ENCODE measurements at regions not wholly inside any gene's neighbourhood (a gene's known extent, or its start where the extent isn't known, plus 50 kb on each side); places are given as distances from the start of the nearest gene placed in this dataset.

DNA sequence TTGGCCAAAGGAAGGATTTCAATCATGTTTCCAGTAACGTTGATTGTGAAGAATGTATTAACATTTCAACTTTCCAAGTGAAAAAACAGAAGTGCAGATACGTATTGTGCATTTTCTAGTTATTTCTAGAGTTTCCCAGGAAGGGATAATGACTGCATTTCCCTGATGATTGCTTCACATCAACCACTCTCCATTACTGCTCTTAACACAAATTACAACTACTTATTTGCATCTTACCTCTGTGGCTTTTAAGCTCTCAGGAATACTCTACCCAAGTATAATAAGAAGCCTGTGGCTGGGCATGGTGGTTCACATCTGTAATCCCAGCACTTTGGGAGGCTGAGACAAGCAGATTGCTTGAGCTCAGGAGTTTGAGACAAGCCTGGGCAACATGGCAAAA, 582.5 kb downstream of the ZNF385D start:
- no peak overlapping the region for H3K4me3 Mint-ChIP-seq (ENCODE audit: unreplicated experiment)
- no peak for TF ChIP-seq CTCF (IDR thresholded peaks at IDR 0.05; ENCODE audit: insufficient read depth in 1 of 2, low read depth in 1 of 2, low read length in 1 of 2, severe bottlenecking in 1 of 2, unreplicated experiment in 1 of 2)
- H3K36me3 ChIP-seq (ENCODE audit: control insufficient read depth, insufficient read depth, low read length), result no peaks in the 10 kb centered on the region
- no peaks in the 10 kb centered on the region for H3K4me1 ChIP-seq
- no peak for DNase-seq
- H3K4me3 ChIP-seq (ENCODE audit: low read depth, low read length), result no peak overlapping the region
- POLR2A ChIA-PET, result no interaction called here
- H3K27me3 ChIP-seq (replicated peaks; ENCODE audit: control insufficient read depth, insufficient read depth, low read length), result no peaks in the 10 kb centered on the region
- H3K36me3 Mint-ChIP-seq (ENCODE audit: insufficient read depth, unreplicated experiment), result no peaks in the 10 kb centered on the region
- CTCF ChIA-PET, result no interaction called here
- intact Hi-C loops (cut with micrococcal nuclease; ENCODE audit: unreplicated experiment), result no loop called here
- H3K9me3 ChIP-seq, result no peaks in the 10 kb centered on the region
- H3K27me3 Mint-ChIP-seq (ENCODE audit: insufficient read depth, unreplicated experiment), result peaks cover 2% of the 10 kb centered on the region
- H3K27ac Mint-ChIP-seq (ENCODE audit: unreplicated experiment), result no peak overlapping the region
- H3K4me1 Mint-ChIP-seq (ENCODE audit: low read depth, unreplicated experiment), result no peaks in the 10 kb centered on the region
- BruUV-seq (replicated peaks), result no TSS peak
- no peaks in the 10 kb centered on the region for H3K9me3 Mint-ChIP-seq (ENCODE audit: unreplicated experiment)

- no peak for TF ChIP-seq CTCF (IDR thresholded peaks at IDR 0.05; ENCODE audit: insufficient read depth in 1 of 2, low read depth in 1 of 2, low read length in 1 of 2, severe bottlenecking in 1 of 2, unreplicated experiment in 1 of 2)
- CTCF ChIA-PET, result no interaction called here
- POLR2A ChIA-PET, result no interaction called here
- no peaks in the 10 kb centered on the region for H3K27me3 ChIP-seq (replicated peaks; ENCODE audit: control insufficient read depth, insufficient read depth, low read length)
- Mint-ChIP-seq H3K9me3 (ENCODE audit: unreplicated experiment) (no peaks in the 10 kb centered on the region), H3K36me3 (ENCODE audit: insufficient read depth, unreplicated experiment) (no peaks in the 10 kb centered on the region), H3K27me3 (ENCODE audit: insufficient read depth, unreplicated experiment) (peaks cover 2% of the 10 kb centered on the region), H3K27ac (ENCODE audit: unreplicated experiment) (no peak overlapping the region), H3K4me1 (ENCODE audit: low read depth, unreplicated experiment) (no peaks in the 10 kb centered on the region), H3K4me3 (ENCODE audit: unreplicated experiment) (no peak overlapping the region)
- BruUV-seq (replicated peaks), result no TSS peak
- no peaks in the 10 kb centered on the region for H3K9me3 ChIP-seq
- no peaks in the 10 kb centered on the region for H3K4me1 ChIP-seq
- no peak for DNase-seq
- no peaks in the 10 kb centered on the region for H3K36me3 ChIP-seq (ENCODE audit: control insufficient read depth, insufficient read depth, low read length)
- H3K4me3 ChIP-seq (ENCODE audit: low read depth, low read length), result no peak overlapping the region
- intact Hi-C loops (cut with micrococcal nuclease; ENCODE audit: unreplicated experiment), result no loop called here
Measured at GRCh38 chr3:21163956-21164355, 587.1 kb downstream of the ZNF385D start.

DNA sequence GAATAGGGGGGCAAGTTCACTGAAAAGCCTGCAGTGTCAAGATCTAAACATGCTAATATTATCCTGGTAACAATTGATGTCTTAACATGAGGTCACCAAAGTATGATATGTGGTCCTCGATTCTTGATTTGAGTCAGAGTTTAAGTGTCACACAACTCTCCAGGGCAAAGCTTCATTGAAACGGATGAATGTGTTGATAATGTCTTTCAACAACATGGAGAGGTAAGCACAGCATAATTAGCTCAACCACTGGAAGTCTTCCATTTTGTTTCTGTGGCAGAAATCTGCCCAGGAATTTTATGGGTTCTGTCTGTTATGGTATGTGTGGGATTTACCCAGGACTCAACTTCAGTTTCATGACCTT, 591.5 kb downstream of the ZNF385D start:
- BruUV-seq (replicated peaks), result no TSS peak
- Histone ChIP-seq H3K36me3 (ENCODE audit: control insufficient read depth, insufficient read depth, low read length) (no peaks in the 10 kb centered on the region), H3K4me3 (ENCODE audit: low read depth, low read length) (no peak overlapping the region), H3K27me3 (replicated peaks; ENCODE audit: control insufficient read depth, insufficient read depth, low read length) (no peaks in the 10 kb centered on the region), H3K9me3 (no peaks in the 10 kb centered on the region), H3K4me1 (no peaks in the 10 kb centered on the region)
- H3K4me1 Mint-ChIP-seq (ENCODE audit: low read depth, unreplicated experiment), result no peaks in the 10 kb centered on the region
- H3K9me3 Mint-ChIP-seq (ENCODE audit: unreplicated experiment), result no peaks in the 10 kb centered on the region
- peaks cover 2% of the 10 kb centered on the region for H3K27me3 Mint-ChIP-seq (ENCODE audit: insufficient read depth, unreplicated experiment)
- CTCF ChIA-PET, result no interaction called here
- no peak overlapping the region for H3K4me3 Mint-ChIP-seq (ENCODE audit: unreplicated experiment)
- no peak for TF ChIP-seq CTCF (IDR thresholded peaks at IDR 0.05; ENCODE audit: insufficient read depth in 1 of 2, low read depth in 1 of 2, low read length in 1 of 2, severe bottlenecking in 1 of 2, unreplicated experiment in 1 of 2)
- POLR2A ChIA-PET, result no interaction called here
- DNase-seq, result no peak
- H3K27ac Mint-ChIP-seq (ENCODE audit: unreplicated experiment), result no peak overlapping the region
- intact Hi-C loops (cut with micrococcal nuclease; ENCODE audit: unreplicated experiment), result no loop called here
- no peaks in the 10 kb centered on the region for H3K36me3 Mint-ChIP-seq (ENCODE audit: insufficient read depth, unreplicated experiment)

All from Caco-2 (cell line).